ENCODE measurements at regions not wholly inside any gene's neighbourhood (a gene's known extent, or its start where the extent isn't known, plus 50 kb on each side); places are given as distances from the start of the nearest gene placed in this dataset.

GRCh38 chr7:89618274-89618673 is 536.0 kb upstream of the STEAP1 start:
- TF ChIP-seq, protein P1, sequence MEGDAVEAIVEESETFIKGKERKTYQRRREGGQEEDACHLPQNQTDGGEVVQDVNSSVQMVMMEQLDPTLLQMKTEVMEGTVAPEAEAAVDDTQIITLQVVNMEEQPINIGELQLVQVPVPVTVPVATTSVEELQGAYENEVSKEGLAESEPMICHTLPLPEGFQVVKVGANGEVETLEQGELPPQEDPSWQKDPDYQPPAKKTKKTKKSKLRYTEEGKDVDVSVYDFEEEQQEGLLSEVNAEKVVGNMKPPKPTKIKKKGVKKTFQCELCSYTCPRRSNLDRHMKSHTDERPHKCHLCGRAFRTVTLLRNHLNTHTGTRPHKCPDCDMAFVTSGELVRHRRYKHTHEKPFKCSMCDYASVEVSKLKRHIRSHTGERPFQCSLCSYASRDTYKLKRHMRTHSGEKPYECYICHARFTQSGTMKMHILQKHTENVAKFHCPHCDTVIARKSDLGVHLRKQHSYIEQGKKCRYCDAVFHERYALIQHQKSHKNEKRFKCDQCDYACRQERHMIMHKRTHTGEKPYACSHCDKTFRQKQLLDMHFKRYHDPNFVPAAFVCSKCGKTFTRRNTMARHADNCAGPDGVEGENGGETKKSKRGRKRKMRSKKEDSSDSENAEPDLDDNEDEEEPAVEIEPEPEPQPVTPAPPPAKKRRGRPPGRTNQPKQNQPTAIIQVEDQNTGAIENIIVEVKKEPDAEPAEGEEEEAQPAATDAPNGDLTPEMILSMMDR (conservative IDR thresholded peaks at IDR 0.05): peak; percentile 25
- no peak for TF ChIP-seq ZFX (IDR thresholded peaks at IDR 0.05)
